NT2/D1 (cell line): ENCODE measurements at regions not wholly inside any gene's neighbourhood (a gene's known extent, or its start where the extent isn't known, plus 50 kb on each side); places are given as distances from the start of the nearest gene placed in this dataset.

Experiments
- DNase-seq: peaks from one replicate; pipeline ENCODE4 v3.0.0-alpha.2; 2011; ENCODE audit warnings: low read depth, low spot score
- H3K27me3 ChIP-seq: 2 replicates; pipeline ENCODE4 v1.6.0; 2011; ENCODE audit warnings: mild to moderate bottlenecking; ENCODE audit not compliant: insufficient read length, insufficient read depth
- H3K36me3 ChIP-seq: 2 replicates; pipeline ENCODE4 v1.6.1; 2011; ENCODE audit warnings: mild to moderate bottlenecking, low read length, mixed read lengths; ENCODE audit not compliant: insufficient read depth, insufficient read length
- H3K4me1 ChIP-seq: 2 replicates; pipeline ENCODE4 v1.5.1; 2011; ENCODE audit not compliant: insufficient read depth, insufficient read length
- H3K4me3 ChIP-seq: 2 replicates; pipeline ENCODE4 v1.5.1; 2011; ENCODE audit warnings: low read depth; ENCODE audit not compliant: insufficient read length
- H3K9ac ChIP-seq: 2 replicates; pipeline ENCODE4 v1.6.0; 2011; ENCODE audit warnings: low read depth; ENCODE audit not compliant: insufficient read length
- H3K9me3 ChIP-seq: 2 replicates; pipeline ENCODE4 v1.5.1; 2011; ENCODE audit warnings: mild to moderate bottlenecking, low read length; ENCODE audit not compliant: insufficient read depth
- SUZ12 ChIP-seq: IDR thresholded peaks from 2 replicates; pipeline ENCODE4 v1.6.1; 2011; ENCODE audit not compliant: insufficient read length, insufficient read depth; ENCODE audit errors: extremely low read depth
- YY1 ChIP-seq: IDR thresholded peaks from 2 replicates; pipeline ENCODE4 v1.6.1; 2011; ENCODE audit not compliant: insufficient read length, insufficient read depth
- ZNF274 ChIP-seq: IDR thresholded peaks from 2 replicates; pipeline ENCODE4 v1.6.1; 2011; ENCODE audit warnings: mild to moderate bottlenecking, low read depth, low read length

- H3K36me3 ChIP-seq = no peaks in the 10 kb centered on the region
- H3K27me3 ChIP-seq = no peaks in the 10 kb centered on the region
- H3K4me3 ChIP-seq = no peak overlapping the region
- DNase-seq = no peak
- H3K9ac ChIP-seq = no peak overlapping the region
- no peaks in the 10 kb centered on the region for H3K9me3 ChIP-seq
- H3K4me1 ChIP-seq = no peaks in the 10 kb centered on the region
- no peak for TF ChIP-seq ZNF274
- TF ChIP-seq SUZ12 = no peak
- TF ChIP-seq YY1 = no peak
Observed at GRCh38 chr6:8557014-8557748, 121.8 kb upstream of the SLC35B3 start.

- DNase-seq = no peak
- no peak overlapping the region for H3K9ac ChIP-seq
Observed at GRCh38 chr6:8556370-8557013, 121.1 kb upstream of the SLC35B3 start.

GRCh38 chr6:8551993-8552392 is 116.6 kb upstream of the SLC35B3 start:
- H3K36me3 ChIP-seq = no peaks in the 10 kb centered on the region
- no peak for DNase-seq
- no peaks in the 10 kb centered on the region for H3K9me3 ChIP-seq
- no peak overlapping the region for H3K4me3 ChIP-seq
- TF ChIP-seq YY1 = no peak
- no peaks in the 10 kb centered on the region for H3K4me1 ChIP-seq
- H3K9ac ChIP-seq = no peak overlapping the region
- H3K27me3 ChIP-seq = no peaks in the 10 kb centered on the region

More at GRCh38 chr6:8556370-8557013, 121.1 kb upstream of the SLC35B3 start:
- H3K36me3 ChIP-seq = no peaks in the 10 kb centered on the region
- no peaks in the 10 kb centered on the region for H3K27me3 ChIP-seq
- no peaks in the 10 kb centered on the region for H3K4me1 ChIP-seq
- no peak overlapping the region for H3K4me3 ChIP-seq
- TF ChIP-seq ZNF274 (no peak), SUZ12 (no peak), YY1 (no peak)
- H3K9me3 ChIP-seq = no peaks in the 10 kb centered on the region

- Histone ChIP-seq H3K27me3 (no peaks in the 10 kb centered on the region), H3K4me1 (no peaks in the 10 kb centered on the region), H3K9me3 (no peaks in the 10 kb centered on the region), H3K36me3 (no peaks in the 10 kb centered on the region), H3K4me3 (no peak overlapping the region), H3K9ac (no peak overlapping the region)
- TF ChIP-seq SUZ12 (no peak), ZNF274 (no peak), YY1 (no peak)
- no peak for DNase-seq
Observed at GRCh38 chr6:8551386-8551785, 116.0 kb upstream of the SLC35B3 start.

GRCh38 chr6:8549074-8549790 is 113.9 kb upstream of the SLC35B3 start:
- no peak for TF ChIP-seq YY1
- no peak for TF ChIP-seq SUZ12
- TF ChIP-seq ZNF274 = no peak
- Histone ChIP-seq H3K27me3 (no peaks in the 10 kb centered on the region), H3K36me3 (no peaks in the 10 kb centered on the region), H3K9me3 (no peaks in the 10 kb centered on the region), H3K9ac (no peak overlapping the region), H3K4me1 (no peaks in the 10 kb centered on the region), H3K4me3 (no peak overlapping the region)
- no peak for DNase-seq

- no peak overlapping the region for H3K9ac ChIP-seq
- H3K27me3 ChIP-seq = no peaks in the 10 kb centered on the region
- no peaks in the 10 kb centered on the region for H3K4me1 ChIP-seq
- no peaks in the 10 kb centered on the region for H3K36me3 ChIP-seq
- H3K4me3 ChIP-seq = no peak overlapping the region
- DNase-seq = no peak
- no peaks in the 10 kb centered on the region for H3K9me3 ChIP-seq
- TF ChIP-seq SUZ12 (no peak), YY1 (no peak), ZNF274 (no peak)
Observed at GRCh38 chr6:8546496-8546895, 111.2 kb upstream of the SLC35B3 start.

- no peak overlapping the region for H3K9ac ChIP-seq
- no peaks in the 10 kb centered on the region for H3K9me3 ChIP-seq
- TF ChIP-seq YY1 = no peak
- TF ChIP-seq ZNF274 = no peak
- TF ChIP-seq SUZ12 = no peak
- H3K36me3 ChIP-seq = no peaks in the 10 kb centered on the region
- no peaks in the 10 kb centered on the region for H3K4me1 ChIP-seq
- H3K27me3 ChIP-seq = no peaks in the 10 kb centered on the region
- H3K4me3 ChIP-seq = no peak overlapping the region
- no peak for DNase-seq
Observed at GRCh38 chr6:8545336-8545735, 110.0 kb upstream of the SLC35B3 start.
